ENCODE measurements at regions not wholly inside any gene's neighbourhood (a gene's known extent, or its start where the extent isn't known, plus 50 kb on each side); places are given as distances from the start of the nearest gene placed in this dataset.
"Not testable (repeated sequence)": the region's sequence is repeated elsewhere in the genome, so short reads cannot be mapped to it uniquely, and the experiment has no call there.

DNA sequence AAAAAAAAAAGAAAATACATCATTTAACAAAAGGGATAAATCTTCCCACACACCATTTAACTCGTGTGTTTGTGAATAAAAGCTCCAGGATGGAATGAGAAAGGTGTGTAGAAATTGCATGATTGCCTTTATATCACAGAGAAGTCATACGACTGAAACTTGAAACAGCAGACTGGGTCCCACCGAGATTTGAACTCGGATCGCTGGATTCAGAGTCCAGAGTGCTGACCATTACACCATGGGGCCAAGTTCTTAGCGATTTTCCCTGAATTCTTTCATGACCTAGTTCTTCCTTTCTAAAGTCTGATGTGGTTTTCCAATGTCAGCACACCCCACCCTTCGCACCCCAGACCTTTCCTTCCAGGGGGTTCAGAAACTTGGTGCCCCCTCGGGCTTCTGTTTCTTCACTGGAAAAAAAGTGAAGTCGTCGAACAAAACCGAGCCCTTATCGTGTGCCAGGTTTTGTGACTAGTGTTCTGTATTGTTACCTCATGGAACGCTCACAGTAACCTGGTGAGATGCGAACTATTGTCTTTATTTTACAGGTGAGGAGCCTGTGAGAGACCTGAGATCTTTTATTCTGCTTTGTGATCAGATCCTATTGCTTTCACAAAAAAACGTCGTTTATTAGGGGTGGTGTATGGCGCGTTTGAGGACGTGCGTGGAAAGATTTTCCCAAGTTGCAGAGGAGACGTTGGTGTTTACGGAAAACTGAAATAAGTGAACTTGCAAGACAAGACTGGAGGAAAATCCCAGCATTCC is 120.8 kb downstream of the OR2B2 start:
- no peaks in the 10 kb centered on the region for H3K36me3 ChIP-seq (ENCODE audit: control insufficient read depth, insufficient read depth, low read length)
- WGBS, 2 experiments (ENCODE audit: insufficient coverage in 1 of 2, insufficient read length in 1 of 2), result 0 to 1% methylated on average over 19 to 21 of the region's 22 CpGs
- peak; percentile 87 for DNase-seq
- Mint-ChIP-seq H3K9me3 (no peaks in the 10 kb centered on the region), H3K4me1 (peaks cover 23% of the 10 kb centered on the region), H3K27me3 (ENCODE audit: insufficient read depth) (peaks cover 5% of the 10 kb centered on the region), H3K4me3 (peak overlapping the region; percentile 88), H3K27ac (peak overlapping the region; percentile 90), H3K36me3 (ENCODE audit: low read depth) (no peaks in the 10 kb centered on the region)
- H3K4me1 ChIP-seq (ENCODE audit: control insufficient read depth, insufficient read depth, low read length), result peaks cover 3% of the 10 kb centered on the region
- H3K4me3 ChIP-seq (ENCODE audit: low read length), result peak overlapping the region; percentile 85
- no peaks in the 10 kb centered on the region for H3K27me3 ChIP-seq (ENCODE audit: control insufficient read depth, insufficient read depth, low read length, poor library complexity, severe bottlenecking)
- peak overlapping the region; percentile 45 for H3K9ac ChIP-seq (ENCODE audit: extremely low read depth, low read length, poor library complexity, severe bottlenecking)
- no peaks in the 10 kb centered on the region for H3K9me3 ChIP-seq (ENCODE audit: control insufficient read depth, low read length)
- TF ChIP-seq, protein P1, sequence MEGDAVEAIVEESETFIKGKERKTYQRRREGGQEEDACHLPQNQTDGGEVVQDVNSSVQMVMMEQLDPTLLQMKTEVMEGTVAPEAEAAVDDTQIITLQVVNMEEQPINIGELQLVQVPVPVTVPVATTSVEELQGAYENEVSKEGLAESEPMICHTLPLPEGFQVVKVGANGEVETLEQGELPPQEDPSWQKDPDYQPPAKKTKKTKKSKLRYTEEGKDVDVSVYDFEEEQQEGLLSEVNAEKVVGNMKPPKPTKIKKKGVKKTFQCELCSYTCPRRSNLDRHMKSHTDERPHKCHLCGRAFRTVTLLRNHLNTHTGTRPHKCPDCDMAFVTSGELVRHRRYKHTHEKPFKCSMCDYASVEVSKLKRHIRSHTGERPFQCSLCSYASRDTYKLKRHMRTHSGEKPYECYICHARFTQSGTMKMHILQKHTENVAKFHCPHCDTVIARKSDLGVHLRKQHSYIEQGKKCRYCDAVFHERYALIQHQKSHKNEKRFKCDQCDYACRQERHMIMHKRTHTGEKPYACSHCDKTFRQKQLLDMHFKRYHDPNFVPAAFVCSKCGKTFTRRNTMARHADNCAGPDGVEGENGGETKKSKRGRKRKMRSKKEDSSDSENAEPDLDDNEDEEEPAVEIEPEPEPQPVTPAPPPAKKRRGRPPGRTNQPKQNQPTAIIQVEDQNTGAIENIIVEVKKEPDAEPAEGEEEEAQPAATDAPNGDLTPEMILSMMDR (conservative IDR thresholded peaks at IDR 0.05), result no peak
- H3K27ac ChIP-seq (ENCODE audit: low read depth, low read length), result no peak overlapping the region

DNA sequence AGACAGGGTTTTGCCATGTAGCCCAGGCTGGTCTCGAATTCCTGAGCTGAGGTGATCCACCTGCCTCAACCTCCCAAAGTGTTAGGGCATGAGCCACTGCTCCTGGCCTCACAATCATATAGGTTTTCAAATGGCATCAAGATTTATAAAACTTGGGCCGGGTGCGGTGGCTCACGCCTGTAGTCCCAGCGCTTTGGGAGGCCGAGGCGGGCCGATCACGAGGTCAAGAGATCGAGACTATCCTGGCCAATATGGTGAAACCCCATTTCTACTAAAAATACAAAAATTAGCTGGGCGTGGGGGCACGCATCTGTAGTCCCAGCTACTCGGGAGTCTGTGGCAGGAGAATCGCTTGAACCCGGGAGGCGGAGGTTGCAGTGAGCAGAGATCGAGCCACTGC is 123.8 kb downstream of the OR2B2 start:
- not testable (repeated sequence) for H3K36me3 ChIP-seq (ENCODE audit: control insufficient read depth, insufficient read depth, low read length); H3K4me3 Mint-ChIP-seq; DNase-seq; H3K4me1 ChIP-seq (ENCODE audit: control insufficient read depth, insufficient read depth, low read length); H3K4me3 ChIP-seq (ENCODE audit: low read length); H3K9me3 ChIP-seq (ENCODE audit: control insufficient read depth, low read length); H3K36me3 Mint-ChIP-seq (ENCODE audit: low read depth); H3K9ac ChIP-seq (ENCODE audit: extremely low read depth, low read length, poor library complexity, severe bottlenecking); H3K27ac Mint-ChIP-seq; H3K27me3 ChIP-seq (ENCODE audit: control insufficient read depth, insufficient read depth, low read length, poor library complexity, severe bottlenecking); H3K9me3 Mint-ChIP-seq; H3K27ac ChIP-seq (ENCODE audit: low read depth, low read length)
- H3K27me3 Mint-ChIP-seq (ENCODE audit: insufficient read depth), result peaks cover 11% of the 10 kb centered on the region
- 92 to 96% methylated on average over 17 of the region's 17 CpGs for WGBS, 2 experiments (ENCODE audit: insufficient coverage in 1 of 2, insufficient read length in 1 of 2)
- peaks cover 14% of the 10 kb centered on the region for H3K4me1 Mint-ChIP-seq

DNA sequence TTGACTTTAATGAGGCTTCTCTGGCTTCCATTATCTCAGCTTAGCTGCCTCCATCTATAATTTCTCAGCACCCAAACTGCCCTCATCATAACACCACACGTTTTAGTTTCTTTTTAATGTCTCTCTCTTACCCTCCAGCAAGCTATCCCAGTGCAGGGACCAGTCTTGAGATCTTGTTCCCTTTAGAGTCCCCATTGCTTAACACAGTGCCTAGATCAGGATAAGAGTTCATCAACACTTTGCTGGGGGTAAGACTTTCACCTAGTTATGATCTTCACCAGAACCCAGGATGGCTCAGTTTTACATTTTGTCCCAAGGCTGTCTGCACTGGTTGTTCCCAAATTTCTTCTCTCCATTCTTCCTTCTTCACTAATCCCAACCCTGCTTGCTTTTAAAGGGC is 126.1 kb downstream of the OR2B2 start:
- H3K9me3 ChIP-seq (ENCODE audit: control insufficient read depth, low read length), result no peaks in the 10 kb centered on the region
- no peak overlapping the region for H3K27ac ChIP-seq (ENCODE audit: low read depth, low read length)
- no peaks in the 10 kb centered on the region for H3K9me3 Mint-ChIP-seq
- no peak overlapping the region for H3K4me3 Mint-ChIP-seq
- H3K4me1 Mint-ChIP-seq, result peaks cover 9% of the 10 kb centered on the region
- no peaks in the 10 kb centered on the region for H3K36me3 Mint-ChIP-seq (ENCODE audit: low read depth)
- no peaks in the 10 kb centered on the region for H3K27me3 ChIP-seq (ENCODE audit: control insufficient read depth, insufficient read depth, low read length, poor library complexity, severe bottlenecking)
- H3K4me1 ChIP-seq (ENCODE audit: control insufficient read depth, insufficient read depth, low read length), result no peaks in the 10 kb centered on the region
- no peak overlapping the region for H3K9ac ChIP-seq (ENCODE audit: extremely low read depth, low read length, poor library complexity, severe bottlenecking)
- 62 to 67% methylated on average over 1 of the region's 1 CpG for WGBS, 2 experiments (ENCODE audit: insufficient coverage in 1 of 2, insufficient read length in 1 of 2)
- no peak overlapping the region for H3K4me3 ChIP-seq (ENCODE audit: low read length)
- no peak for DNase-seq
- H3K27ac Mint-ChIP-seq, result no peak overlapping the region
- no peaks in the 10 kb centered on the region for H3K36me3 ChIP-seq (ENCODE audit: control insufficient read depth, insufficient read depth, low read length)
- peaks cover 22% of the 10 kb centered on the region for H3K27me3 Mint-ChIP-seq (ENCODE audit: insufficient read depth)
- TF ChIP-seq, protein P1 (conservative IDR thresholded peaks at IDR 0.05), result no peak

Data from endodermal cell (in vitro differentiated cells).